K562 (cell line): ENCODE measurements at regions not wholly inside any gene's neighbourhood (a gene's known extent, or its start where the extent isn't known, plus 50 kb on each side); places are given as distances from the start of the nearest gene placed in this dataset.

Experiments
- ATAC-seq: fragments of 200-7000 bp; cut with Tn5 transposase; 3 replicates; pipeline ENCODE4 v1.9.1; 2020; ENCODE audit warnings: moderate library complexity
- BruUV-seq: library from RNA; stranded (reverse); fragments of 400-500 nt; replicated peaks from 2 replicates; lab custom pipeline; 2021; lab: Mats Ljungman, UMichigan
- CTCF ChIA-PET: fragments of 300-600 bp; formaldehyde crosslinking; extraction: SDS; loops from one replicate; lab custom pipeline; 2021; ENCODE audit warnings: low intra/inter-chr PET ratio; lab: Yijun Ruan, JAX
- POLR2A ChIA-PET: fragments of 300-600, 350-650 bp; sonication (Branson Sonifier 250); formaldehyde crosslinking; extraction: SDS; loops from one replicate; lab custom pipeline; 2021; ENCODE audit warnings: antibody characterized with exemption, inconsistent platforms; lab: Yijun Ruan, JAX
- DNase-seq, 4 experiments: peaks; one replicate each; pipeline versions ENCODE4 v3.0.0 to v3.0.0-alpha.2; 2011 to 2018; ENCODE audit warnings: low spot score in 3 of 4, mixed read lengths in 3 of 4; ENCODE audit errors: extremely low read depth in 1 of 4
- FAIRE-seq: peaks from 2 replicates; lab custom pipeline; 2011; peaks lifted over from hg19 to GRCh38; lab: Jason Lieb, UNC
- H2AFZ ChIP-seq: 2 replicates; pipeline ENCODE4 v1.6.0; 2011; ENCODE audit warnings: low read depth, low read length, control low read depth, inconsistent platforms
- H3K27ac ChIP-seq: fragments of 200-600 bp; 3 replicates; pipeline ENCODE4 v1.8.0; 2011; ENCODE audit warnings: low read depth, mild to moderate bottlenecking, control low read depth, inconsistent platforms, low read length, moderate library complexity, mixed read lengths; ENCODE audit errors: extremely low read depth
- H3K27me3 ChIP-seq, 2 experiments: fragments of 300-600 bp in 1 of 2; 2 replicates in 1 of 2; 3 replicates in 1 of 2; pipeline versions ENCODE4 v1.6.0 to v1.8.0; 2011; ENCODE audit warnings: inconsistent platforms in 2 of 2, low read length in 2 of 2, mild to moderate bottlenecking in 1 of 2, mixed read lengths in 1 of 2, moderate library complexity in 1 of 2; ENCODE audit not compliant: control insufficient read depth in 2 of 2, insufficient read depth in 2 of 2
- H3K36me3 ChIP-seq: fragments of 300-600 bp; 3 replicates; pipeline ENCODE4 v1.8.0; 2011; ENCODE audit warnings: mild to moderate bottlenecking, low read length, inconsistent platforms; ENCODE audit not compliant: control insufficient read depth, insufficient read depth
- H3K4me1 ChIP-seq, 2 experiments: fragments of 200-600 bp in 1 of 2; replicated peaks in 1 of 2; 2 replicates in 1 of 2; 3 replicates in 1 of 2; pipeline versions ENCODE4 v1.5.1 to v1.8.0; 2011; ENCODE audit warnings: inconsistent platforms in 2 of 2, low read length in 2 of 2, mild to moderate bottlenecking in 1 of 2, mixed read lengths in 1 of 2, moderate library complexity in 1 of 2; ENCODE audit not compliant: control insufficient read depth in 2 of 2, insufficient read depth in 2 of 2
- H3K4me2 ChIP-seq: 2 replicates; pipeline ENCODE4 v1.6.1; 2011; ENCODE audit warnings: low read length, control low read depth, inconsistent platforms, mixed read lengths; ENCODE audit not compliant: insufficient read depth
- H3K4me3 ChIP-seq: fragments of 200-600 bp; sonication (generic), shearing (Covaris generic); 2 replicates; pipeline ENCODE4 v1.5.1; 2016; ENCODE audit warnings: control low read depth, inconsistent platforms
- H3K79me2 ChIP-seq: fragments of 200-600 bp; 3 replicates; pipeline ENCODE4 v1.8.0; 2011; ENCODE audit warnings: low read length, inconsistent platforms; ENCODE audit not compliant: control insufficient read depth, insufficient read depth
- H3K9ac ChIP-seq, 2 experiments: 2 replicates each; pipeline versions ENCODE4 v1.6.0 to v1.6.1; 2011; ENCODE audit warnings: low read depth in 2 of 2, low read length in 2 of 2, control low read depth in 1 of 2, inconsistent platforms in 1 of 2, mild to moderate bottlenecking in 1 of 2, mixed read lengths in 1 of 2; ENCODE audit not compliant: insufficient read depth in 1 of 2
- H3K9me1 ChIP-seq: one replicate; pipeline ENCODE4 v1.6.0; 2011; ENCODE audit warnings: inconsistent platforms, mild to moderate bottlenecking, low read length, moderate library complexity; ENCODE audit not compliant: control insufficient read depth, insufficient read depth
- H3K9me3 ChIP-seq: replicated peaks from 2 replicates; pipeline ENCODE4 v1.5.1; 2011; ENCODE audit warnings: low read depth, low read length, inconsistent platforms; ENCODE audit not compliant: control insufficient read depth, insufficient read depth
- H4K20me1 ChIP-seq: replicated peaks from 2 replicates; pipeline ENCODE4 v1.6.1; 2011; ENCODE audit warnings: low read length, inconsistent platforms, mixed read lengths; ENCODE audit not compliant: control insufficient read depth, insufficient read depth
- BRD9 ChIP-seq: fragments of 450-650 bp; IDR thresholded peaks from 2 replicates; pipeline ENCODE4 v1.6.1; 2018; ENCODE audit warnings: low read depth; ENCODE audit not compliant: partially characterized antibody
- CSDE1 ChIP-seq, 2 experiments: fragments of 450-650 bp; IDR thresholded peaks; 2 replicates each; pipeline ENCODE4 v1.6.1; 2016; ENCODE audit warnings: mild to moderate bottlenecking in 1 of 2
- MAFK ChIP-seq: IDR thresholded peaks from 2 replicates; pipeline ENCODE4 v1.6.1; 2011; ENCODE audit warnings: low read length, improper control_type of control experiment
- NKRF ChIP-seq: fragments of 450-650 bp; IDR thresholded peaks from 2 replicates; pipeline ENCODE4 v1.6.1; 2016; ENCODE audit warnings: borderline replicate concordance
- RBM14 ChIP-seq: fragments of 200-400 bp; formaldehyde crosslinking; IDR thresholded peaks from 2 replicates; pipeline ENCODE4 v1.6.1; 2018; ENCODE audit warnings: low read depth, mild to moderate bottlenecking, low read length, moderate library complexity, borderline replicate concordance; ENCODE audit not compliant: insufficient read depth
- USF1 ChIP-seq: sonication (generic); formaldehyde crosslinking; IDR thresholded peaks from 2 replicates; pipeline ENCODE4 v1.9.0; 2022; ENCODE audit warnings: mild to moderate bottlenecking, missing genetic modification reagents
- ZBTB5 ChIP-seq: fragments of 450-650 bp; IDR thresholded peaks from 2 replicates; pipeline ENCODE4 v1.6.1; 2017; ENCODE audit warnings: antibody characterized with exemption
- ZNF146 ChIP-seq: IDR thresholded peaks from one replicate; pipeline ENCODE4 v1.6.1; 2018; ENCODE audit warnings: missing compliant biosample characterization; ENCODE audit not compliant: unreplicated experiment
- WGBS: fragments of 100-300 bp; shearing (Covaris generic); methylation state at CpG from one replicate; pipeline ENCODE4 v1.1.6; 2016; ENCODE audit warnings: low coverage, mixed read lengths; ENCODE audit not compliant: insufficient coverage; ENCODE audit errors: missing lambda C conversion rate; 5-methylcytosine and 5-hydroxymethylcytosine counted together
- in situ Hi-C: fragments of 300-500 bp; cut with MboI; formaldehyde crosslinking; loops from 4 replicates; pipeline ENCODE4 v1.15.0; 2018; ENCODE audit warnings: inconsistent platforms, mixed read lengths
- intact Hi-C: fragments of 100-400 bp; cut with micrococcal nuclease; formaldehyde crosslinking; loops from 2 replicates; pipeline ENCODE4 v1.14.2; 2022

GRCh38 chr13:83499286-83499685 is 383.0 kb downstream of the SLITRK1 start:
- H3K27me3 ChIP-seq: no peaks in the 10 kb centered on the region
- CTCF ChIA-PET: no interaction called here
- BruUV-seq: no TSS peak
- H3K27ac ChIP-seq: no peak overlapping the region
- no peaks in the 10 kb centered on the region for H3K36me3 ChIP-seq
- FAIRE-seq (no peak), DNase-seq (no peak), ATAC-seq (no peak)
- H4K20me1 ChIP-seq: no peaks in the 10 kb centered on the region
- H3K9me1 ChIP-seq: no peaks in the 10 kb centered on the region
- no peak overlapping the region for H3K4me3 ChIP-seq
- no peaks in the 10 kb centered on the region for H3K4me1 ChIP-seq
- no peak overlapping the region for H3K4me2 ChIP-seq
- intact Hi-C loops (no loop called here), in situ Hi-C loops (no loop called here)
- H2AFZ ChIP-seq: no peak overlapping the region
- no peak overlapping the region for H3K9ac ChIP-seq
- no peaks in the 10 kb centered on the region for H3K9me3 ChIP-seq
- no peaks in the 10 kb centered on the region for H3K79me2 ChIP-seq
- no peak for TF ChIP-seq MAFK
- POLR2A ChIA-PET: no interaction called here

GRCh38 chr13:83498481-83499190 is 383.6 kb downstream of the SLITRK1 start:
- Histone ChIP-seq H3K79me2 (no peaks in the 10 kb centered on the region), H3K4me3 (no peak overlapping the region), H3K9me1 (no peaks in the 10 kb centered on the region), H3K27ac (no peak overlapping the region), H4K20me1 (no peaks in the 10 kb centered on the region), H2AFZ (no peak overlapping the region), H3K9ac (no peak overlapping the region), H3K27me3 (no peaks in the 10 kb centered on the region), H3K4me1 (no peaks in the 10 kb centered on the region), H3K36me3 (no peaks in the 10 kb centered on the region), H3K4me2 (no peak overlapping the region), H3K9me3 (no peaks in the 10 kb centered on the region)
- TF ChIP-seq ZNF146 (CRISPR knock-in tag) (no peak), USF1 (CRISPR knock-in tag) (no peak), RBM14 (no peak), BRD9 (no peak), NKRF (no peak), ZBTB5 (no peak), CSDE1 (IDR thresholded peaks at IDR 0.05) (no peak)
- ChIA-PET POLR2A (no interaction called here), CTCF (no interaction called here)
- FAIRE-seq (no peak), DNase-seq (no peak), ATAC-seq (no peak)
- no TSS peak for BruUV-seq
- intact Hi-C loops (no loop called here), in situ Hi-C loops (no loop called here)
- 0% methylated on average over 2 of the region's 2 CpGs for WGBS
